Gastroesophageal sphincter (tissue), 4 donors: ENCODE measurements at regions not wholly inside any gene's neighbourhood (a gene's known extent, or its start where the extent isn't known, plus 50 kb on each side); places are given as distances from the start of the nearest gene placed in this dataset.

Source experiments
- ATAC-seq: fragments of 150-250 bp; one replicate; pipeline ENCODE4 v1.9.1; 2016; ENCODE audit warnings: mild to moderate bottlenecking, moderate library complexity
- H3K27ac ChIP-seq, 4 donors: fragments of 200-600 bp; sonication (generic) in 3 of 4; 1 replicate in 3 of 4; 2 replicates in 1 of 4; pipeline ENCODE4 v1.5.1; 2016 to 2019
- H3K27me3 ChIP-seq: fragments of 200-600 bp; sonication (generic); one replicate; pipeline ENCODE4 v1.5.1; 2019
- H3K36me3 ChIP-seq, 2 donors: fragments of 200-600 bp; sonication (generic); one replicate each; pipeline ENCODE4 v1.5.1; 2019; ENCODE audit warnings: control low read depth in 1 of 2
- H3K4me1 ChIP-seq, 3 donors: fragments of 200-600 bp; sonication (generic); 1 replicate in 2 of 3; 2 replicates in 1 of 3; pipeline ENCODE4 v1.5.1; 2016 to 2019; ENCODE audit warnings: control low read depth in 2 of 3
- H3K4me3 ChIP-seq, 2 donors: fragments of 200-600 bp; sonication (generic); one replicate each; pipeline ENCODE4 v1.5.1; 2019; ENCODE audit warnings: mild to moderate bottlenecking in 1 of 2, moderate library complexity in 1 of 2
- H3K9me3 ChIP-seq, 3 donors: fragments of 200-600 bp; sonication (generic); one replicate each; pipeline ENCODE4 v1.5.1; 2017 to 2019; ENCODE audit warnings: control low read depth in 2 of 3
- CTCF ChIP-seq, 4 experiments: fragments of 200-600 bp in 2 of 4; fragments of 450-650 bp in 2 of 4; sonication (generic) in 1 of 4; IDR thresholded peaks; one replicate each; pipeline ENCODE4 v1.5.1; 2017 to 2019; ENCODE audit warnings: antibody characterized with exemption in 4 of 4, mild to moderate bottlenecking in 2 of 4, moderate library complexity in 2 of 4
- EP300 ChIP-seq: sonication (generic); formaldehyde crosslinking; IDR thresholded peaks from one replicate; pipeline ENCODE4 v1.6.1; 2017; ENCODE audit warnings: antibody characterized with exemption, mild to moderate bottlenecking
- POLR2A ChIP-seq, 2 donors: fragments of 450-650 bp; IDR thresholded peaks; one replicate each; pipeline ENCODE4 v1.6.1; 2017; ENCODE audit warnings: antibody characterized with exemption in 2 of 2, mild to moderate bottlenecking in 2 of 2, moderate library complexity in 1 of 2
- POLR2AphosphoS5 ChIP-seq: sonication (generic); formaldehyde crosslinking; IDR thresholded peaks from one replicate; pipeline ENCODE4 v1.6.1; 2017; ENCODE audit warnings: antibody characterized with exemption
- WGBS, 2 donors: methylation state at CpG; one replicate each; pipeline ENCODE4 v1.1.5; 2018; ENCODE audit warnings: low coverage in 1 of 2; 5-methylcytosine and 5-hydroxymethylcytosine counted together

- WGBS, 2 donors: 46 to 60% methylated on average over 4 of the region's 4 CpGs
- TF ChIP-seq POLR2A (IDR thresholded peaks at IDR 0.05) (no peak), CTCF (IDR thresholded peaks at IDR 0.05) (no peak)
- no peaks in the 10 kb centered on the region for H3K27me3 ChIP-seq
- no peak overlapping the region for H3K4me3 ChIP-seq
- ATAC-seq: no peak
- no peaks in the 10 kb centered on the region for H3K9me3 ChIP-seq
- H3K36me3 ChIP-seq: no peaks in the 10 kb centered on the region
- no peaks in the 10 kb centered on the region for H3K4me1 ChIP-seq
- no peak overlapping the region for H3K27ac ChIP-seq
Measured at GRCh38 chr7:115491744-115492380, 538.7 kb downstream of the TFEC start.

- Histone ChIP-seq H3K27me3 (peaks cover 19% of the 10 kb centered on the region), H3K4me1 (peaks cover 0 to 7% (median 0%) of the 10 kb centered on the region in 3 donors), H3K36me3 (no peaks in the 10 kb centered on the region), H3K9me3 (no peaks in the 10 kb centered on the region), H3K27ac (no peak overlapping the region), H3K4me3 (no peak overlapping the region)
- TF ChIP-seq POLR2AphosphoS5 (no peak), POLR2A (IDR thresholded peaks at IDR 0.05) (no peak), EP300 (no peak), CTCF (IDR thresholded peaks at IDR 0.05) (no peak)
- 88 to 100% methylated on average over 1 of the region's 1 CpG for WGBS, 2 donors
- no peak for ATAC-seq
Measured at GRCh38 chr7:115479448-115479847, 551.1 kb downstream of the TFEC start.

- peaks cover 19% of the 10 kb centered on the region for H3K27me3 ChIP-seq
- no peaks in the 10 kb centered on the region for H3K36me3 ChIP-seq
- H3K4me3 ChIP-seq: no peak overlapping the region
- H3K9me3 ChIP-seq: no peaks in the 10 kb centered on the region
- TF ChIP-seq EP300: no peak
- H3K4me1 ChIP-seq: peaks cover 0 to 7% (median 0%) of the 10 kb centered on the region in 3 donors
- no peak overlapping the region for H3K27ac ChIP-seq
- ATAC-seq: no peak
Measured at GRCh38 chr7:115478426-115478825, 552.1 kb downstream of the TFEC start.

GRCh38 chr7:115477193-115477651 is 553.3 kb downstream of the TFEC start:
- no peak overlapping the region for H3K27ac ChIP-seq
- ATAC-seq: peak; percentile 46
- H3K4me1 ChIP-seq: peaks cover 0 to 7% (median 0%) of the 10 kb centered on the region in 3 donors
- TF ChIP-seq EP300 (no peak), POLR2A (IDR thresholded peaks at IDR 0.05) (no peak), CTCF (IDR thresholded peaks at IDR 0.05) (no peak), POLR2AphosphoS5 (no peak)
- peaks cover 19% of the 10 kb centered on the region for H3K27me3 ChIP-seq
- no peaks in the 10 kb centered on the region for H3K9me3 ChIP-seq
- 0 to 27% methylated on average over 1 to 8 of the region's 30 CpGs for WGBS, 2 donors
- peak overlapping the region; percentile 42 for H3K4me3 ChIP-seq
- no peaks in the 10 kb centered on the region for H3K36me3 ChIP-seq

- ATAC-seq: no peak
- TF ChIP-seq POLR2AphosphoS5 (no peak), POLR2A (IDR thresholded peaks at IDR 0.05) (no peak), EP300 (no peak), CTCF (IDR thresholded peaks at IDR 0.05) (no peak)
- H3K27me3 ChIP-seq: peaks cover 19% of the 10 kb centered on the region
- H3K36me3 ChIP-seq: no peaks in the 10 kb centered on the region
- WGBS, 2 donors: 35 to 70% methylated on average over 5 of the region's 7 CpGs
- H3K4me1 ChIP-seq: peaks cover 0 to 7% (median 0%) of the 10 kb centered on the region in 3 donors
- peak overlapping the region; percentile 42 for H3K4me3 ChIP-seq
- H3K9me3 ChIP-seq: no peaks in the 10 kb centered on the region
- no peak overlapping the region for H3K27ac ChIP-seq
Measured at GRCh38 chr7:115476671-115477181, 553.8 kb downstream of the TFEC start.
